Endothelial cell (in vitro differentiated cells): ENCODE measurements at regions not wholly inside any gene's neighbourhood (a gene's known extent, or its start where the extent isn't known, plus 50 kb on each side); places are given as distances from the start of the nearest gene placed in this dataset.

Source experiments
- DNase-seq: peaks from one replicate; pipeline ENCODE4 v3.0.0; 2021; ENCODE audit warnings: low spot score
- H3K27ac Mint-ChIP-seq: one replicate; pipeline ENCODE4 v1.8.0; 2021; ENCODE audit warnings: mixed read lengths, inconsistent platforms; ENCODE audit not compliant: unreplicated experiment
- H3K27me3 Mint-ChIP-seq: one replicate; pipeline ENCODE4 v1.8.0; 2021; ENCODE audit warnings: mild to moderate bottlenecking, moderate library complexity, mixed read lengths, inconsistent platforms; ENCODE audit not compliant: unreplicated experiment
- H3K36me3 Mint-ChIP-seq: one replicate; pipeline ENCODE4 v1.8.0; 2021; ENCODE audit warnings: mild to moderate bottlenecking, low read depth, mixed read lengths, inconsistent platforms; ENCODE audit not compliant: unreplicated experiment
- H3K4me1 Mint-ChIP-seq: one replicate; pipeline ENCODE4 v1.8.0; 2021; ENCODE audit warnings: mild to moderate bottlenecking, mixed read lengths, inconsistent platforms; ENCODE audit not compliant: unreplicated experiment
- H3K4me3 Mint-ChIP-seq: one replicate; pipeline ENCODE4 v1.8.0; 2021; ENCODE audit warnings: mild to moderate bottlenecking, mixed read lengths, inconsistent platforms; ENCODE audit not compliant: unreplicated experiment
- H3K9me3 Mint-ChIP-seq: one replicate; pipeline ENCODE4 v1.8.0; 2021; ENCODE audit warnings: mixed read lengths, inconsistent platforms; ENCODE audit not compliant: unreplicated experiment
- CTCF ChIP-seq: fragments of 200-600 bp; sonication (generic); IDR thresholded peaks from one replicate; pipeline ENCODE4 v1.5.0; 2021; ENCODE audit warnings: antibody characterized with exemption; ENCODE audit not compliant: unreplicated experiment

- Mint-ChIP-seq H3K27ac (no peak overlapping the region), H3K27me3 (no peaks in the 10 kb centered on the region), H3K9me3 (no peaks in the 10 kb centered on the region), H3K36me3 (no peaks in the 10 kb centered on the region), H3K4me1 (peaks cover 13% of the 10 kb centered on the region), H3K4me3 (no peak overlapping the region)
- TF ChIP-seq CTCF = no peak
- no peak for DNase-seq
These were observed 129.0 kb downstream of the SYF2 start for GRCh38 chr1:25103164-25103795.

- Mint-ChIP-seq H3K4me3 (no peak overlapping the region), H3K27me3 (peaks cover 4% of the 10 kb centered on the region), H3K27ac (no peak overlapping the region), H3K4me1 (peaks cover 15% of the 10 kb centered on the region), H3K9me3 (no peaks in the 10 kb centered on the region), H3K36me3 (no peaks in the 10 kb centered on the region)
- no peak for DNase-seq
- no peak for TF ChIP-seq CTCF
These were observed 132.0 kb downstream of the SYF2 start for GRCh38 chr1:25100151-25100833.

GRCh38 chr1:25099343-25099951 is 132.9 kb downstream of the SYF2 start:
- Mint-ChIP-seq H3K9me3 (no peaks in the 10 kb centered on the region), H3K27me3 (peaks cover 4% of the 10 kb centered on the region), H3K36me3 (no peaks in the 10 kb centered on the region), H3K4me3 (no peak overlapping the region), H3K27ac (no peak overlapping the region), H3K4me1 (peaks cover 18% of the 10 kb centered on the region)
- no peak for TF ChIP-seq CTCF
- no peak for DNase-seq

- Mint-ChIP-seq H3K36me3 (no peaks in the 10 kb centered on the region), H3K4me3 (no peak overlapping the region), H3K27me3 (peaks cover 5% of the 10 kb centered on the region), H3K4me1 (peaks cover 18% of the 10 kb centered on the region), H3K27ac (no peak overlapping the region), H3K9me3 (no peaks in the 10 kb centered on the region)
- no peak for TF ChIP-seq CTCF
- no peak for DNase-seq
These were observed 133.6 kb downstream of the SYF2 start for GRCh38 chr1:25098717-25099116.
